ENCODE measurements at regions not wholly inside any gene's neighbourhood (a gene's known extent, or its start where the extent isn't known, plus 50 kb on each side); places are given as distances from the start of the nearest gene placed in this dataset.

DNA sequence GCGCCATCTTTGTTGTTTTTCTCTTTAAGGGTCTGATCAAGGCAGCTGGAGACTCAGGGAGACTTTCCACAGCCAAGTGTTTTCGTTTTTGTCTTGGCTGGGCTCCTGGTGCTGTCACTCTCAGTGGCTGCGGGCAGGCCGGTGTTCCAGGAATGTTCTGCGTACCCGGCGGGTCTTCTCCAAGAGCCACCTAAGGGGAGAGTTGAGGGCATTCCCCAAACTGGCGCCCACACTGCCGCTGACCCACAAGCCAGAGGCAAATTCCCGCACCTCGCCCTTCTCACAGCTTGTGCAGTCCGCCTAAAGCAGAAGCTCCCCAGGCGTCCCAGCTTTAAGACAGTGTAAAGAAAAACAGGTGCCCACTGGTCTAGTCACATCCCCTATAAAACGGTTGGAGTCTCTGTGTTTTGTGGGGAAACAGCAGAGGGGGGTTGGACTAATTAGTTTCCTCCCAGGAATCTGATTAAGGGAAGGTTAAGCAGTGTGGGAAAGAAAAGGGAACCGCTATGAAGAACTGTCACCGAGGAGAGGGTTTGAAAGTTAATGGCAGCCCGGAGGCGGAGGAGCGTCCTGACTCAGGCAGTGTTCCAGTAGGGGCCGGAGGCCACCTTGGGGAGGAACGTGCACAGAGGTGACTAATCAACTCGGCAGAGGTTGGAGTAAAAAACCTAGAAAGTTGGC lies 224.5 kb downstream of the SLC4A3 start (continued):
- TF ChIP-seq, protein P1, sequence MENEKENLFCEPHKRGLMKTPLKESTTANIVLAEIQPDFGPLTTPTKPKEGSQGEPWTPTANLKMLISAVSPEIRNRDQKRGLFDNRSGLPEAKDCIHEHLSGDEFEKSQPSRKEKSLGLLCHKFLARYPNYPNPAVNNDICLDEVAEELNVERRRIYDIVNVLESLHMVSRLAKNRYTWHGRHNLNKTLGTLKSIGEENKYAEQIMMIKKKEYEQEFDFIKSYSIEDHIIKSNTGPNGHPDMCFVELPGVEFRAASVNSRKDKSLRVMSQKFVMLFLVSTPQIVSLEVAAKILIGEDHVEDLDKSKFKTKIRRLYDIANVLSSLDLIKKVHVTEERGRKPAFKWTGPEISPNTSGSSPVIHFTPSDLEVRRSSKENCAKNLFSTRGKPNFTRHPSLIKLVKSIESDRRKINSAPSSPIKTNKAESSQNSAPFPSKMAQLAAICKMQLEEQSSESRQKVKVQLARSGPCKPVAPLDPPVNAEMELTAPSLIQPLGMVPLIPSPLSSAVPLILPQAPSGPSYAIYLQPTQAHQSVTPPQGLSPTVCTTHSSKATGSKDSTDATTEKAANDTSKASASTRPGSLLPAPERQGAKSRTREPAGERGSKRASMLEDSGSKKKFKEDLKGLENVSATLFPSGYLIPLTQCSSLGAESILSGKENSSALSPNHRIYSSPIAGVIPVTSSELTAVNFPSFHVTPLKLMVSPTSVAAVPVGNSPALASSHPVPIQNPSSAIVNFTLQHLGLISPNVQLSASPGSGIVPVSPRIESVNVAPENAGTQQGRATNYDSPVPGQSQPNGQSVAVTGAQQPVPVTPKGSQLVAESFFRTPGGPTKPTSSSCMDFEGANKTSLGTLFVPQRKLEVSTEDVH (IDR thresholded peaks at IDR 0.05; ENCODE audit: low read depth, partially characterized antibody): no peak
- no peak for TF ChIP-seq ZNF586 (CRISPR knock-in tag; conservative IDR thresholded peaks at IDR 0.05)
- TF ChIP-seq, protein P2, sequence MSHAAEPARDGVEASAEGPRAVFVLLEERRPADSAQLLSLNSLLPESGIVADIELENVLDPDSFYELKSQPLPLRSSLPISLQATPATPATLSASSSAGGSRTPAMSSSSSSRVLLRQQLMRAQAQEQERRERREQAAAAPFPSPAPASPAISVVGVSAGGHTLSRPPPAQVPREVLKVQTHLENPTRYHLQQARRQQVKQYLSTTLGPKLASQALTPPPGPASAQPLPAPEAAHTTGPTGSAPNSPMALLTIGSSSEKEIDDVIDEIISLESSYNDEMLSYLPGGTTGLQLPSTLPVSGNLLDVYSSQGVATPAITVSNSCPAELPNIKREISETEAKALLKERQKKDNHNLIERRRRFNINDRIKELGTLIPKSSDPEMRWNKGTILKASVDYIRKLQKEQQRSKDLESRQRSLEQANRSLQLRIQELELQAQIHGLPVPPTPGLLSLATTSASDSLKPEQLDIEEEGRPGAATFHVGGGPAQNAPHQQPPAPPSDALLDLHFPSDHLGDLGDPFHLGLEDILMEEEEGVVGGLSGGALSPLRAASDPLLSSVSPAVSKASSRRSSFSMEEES (CRISPR knock-in tag; IDR thresholded peaks at IDR 0.05): no peak
- TF ChIP-seq L3MBTL2 (IDR thresholded peaks at IDR 0.05): no peak
- TF ChIP-seq, protein P3, sequence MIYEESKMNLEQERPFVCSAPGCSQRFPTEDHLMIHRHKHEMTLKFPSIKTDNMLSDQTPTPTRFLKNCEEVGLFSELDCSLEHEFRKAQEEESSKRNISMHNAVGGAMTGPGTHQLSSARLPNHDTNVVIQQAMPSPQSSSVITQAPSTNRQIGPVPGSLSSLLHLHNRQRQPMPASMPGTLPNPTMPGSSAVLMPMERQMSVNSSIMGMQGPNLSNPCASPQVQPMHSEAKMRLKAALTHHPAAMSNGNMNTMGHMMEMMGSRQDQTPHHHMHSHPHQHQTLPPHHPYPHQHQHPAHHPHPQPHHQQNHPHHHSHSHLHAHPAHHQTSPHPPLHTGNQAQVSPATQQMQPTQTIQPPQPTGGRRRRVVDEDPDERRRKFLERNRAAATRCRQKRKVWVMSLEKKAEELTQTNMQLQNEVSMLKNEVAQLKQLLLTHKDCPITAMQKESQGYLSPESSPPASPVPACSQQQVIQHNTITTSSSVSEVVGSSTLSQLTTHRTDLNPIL (CRISPR knock-in tag; IDR thresholded peaks at IDR 0.05): no peak
- TF ChIP-seq SMC3 (conservative IDR thresholded peaks at IDR 0.05; ENCODE audit: insufficient read depth, low read depth, low read length): no peak
- TF ChIP-seq SAFB2 (IDR thresholded peaks at IDR 0.05; ENCODE audit: borderline replicate concordance, low read depth, low read length, severe bottlenecking): no peak

Measured in K562 (cell line).